ENCODE measurements at regions not wholly inside any gene's neighbourhood (a gene's known extent, or its start where the extent isn't known, plus 50 kb on each side); places are given as distances from the start of the nearest gene placed in this dataset.

DNA sequence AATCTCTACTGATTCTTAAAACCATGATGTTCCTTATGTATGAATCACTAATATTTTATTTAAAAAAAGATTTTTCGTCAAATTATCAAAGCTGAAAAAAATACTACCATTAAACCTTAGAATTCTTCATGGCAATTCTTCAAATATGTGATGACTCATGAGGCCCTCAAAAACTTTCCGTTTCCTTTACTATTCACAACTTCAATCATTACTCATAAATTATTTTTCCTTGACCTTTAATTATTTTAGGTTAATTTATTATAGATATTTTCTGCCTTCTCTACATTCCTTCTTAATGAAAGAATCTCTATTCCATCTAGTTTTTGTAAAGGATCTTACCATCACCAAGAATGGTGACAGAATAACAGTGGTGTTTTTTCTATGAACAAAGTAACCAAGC is 162.1 kb upstream of the SOX5 start:
- Histone ChIP-seq H3K27ac (ENCODE audit: low read depth, low read length) (no peak overlapping the region), H3K36me3 (ENCODE audit: insufficient read depth, low read length) (no peaks in the 10 kb centered on the region), H3K9me3 (ENCODE audit: low read depth, low read length) (no peaks in the 10 kb centered on the region), H4K20me1 (ENCODE audit: insufficient read depth, low read length) (no peaks in the 10 kb centered on the region), H3K4me3 (ENCODE audit: insufficient read depth, low read length) (no peak overlapping the region), H3K27me3 (ENCODE audit: insufficient read depth, low read length) (peaks cover 3% of the 10 kb centered on the region), H3K4me1 (ENCODE audit: insufficient read depth, low read length) (peaks cover 7% of the 10 kb centered on the region), H3K79me2 (ENCODE audit: insufficient read depth, low read length) (no peaks in the 10 kb centered on the region), H2AFZ (ENCODE audit: low read length) (no peak overlapping the region), H3K4me2 (ENCODE audit: insufficient read depth, low read length) (no peak overlapping the region)
- DNase-seq (ENCODE audit: insufficient read length, low spot score, missing footprints) = peak; percentile 27
- TF ChIP-seq, protein P1, sequence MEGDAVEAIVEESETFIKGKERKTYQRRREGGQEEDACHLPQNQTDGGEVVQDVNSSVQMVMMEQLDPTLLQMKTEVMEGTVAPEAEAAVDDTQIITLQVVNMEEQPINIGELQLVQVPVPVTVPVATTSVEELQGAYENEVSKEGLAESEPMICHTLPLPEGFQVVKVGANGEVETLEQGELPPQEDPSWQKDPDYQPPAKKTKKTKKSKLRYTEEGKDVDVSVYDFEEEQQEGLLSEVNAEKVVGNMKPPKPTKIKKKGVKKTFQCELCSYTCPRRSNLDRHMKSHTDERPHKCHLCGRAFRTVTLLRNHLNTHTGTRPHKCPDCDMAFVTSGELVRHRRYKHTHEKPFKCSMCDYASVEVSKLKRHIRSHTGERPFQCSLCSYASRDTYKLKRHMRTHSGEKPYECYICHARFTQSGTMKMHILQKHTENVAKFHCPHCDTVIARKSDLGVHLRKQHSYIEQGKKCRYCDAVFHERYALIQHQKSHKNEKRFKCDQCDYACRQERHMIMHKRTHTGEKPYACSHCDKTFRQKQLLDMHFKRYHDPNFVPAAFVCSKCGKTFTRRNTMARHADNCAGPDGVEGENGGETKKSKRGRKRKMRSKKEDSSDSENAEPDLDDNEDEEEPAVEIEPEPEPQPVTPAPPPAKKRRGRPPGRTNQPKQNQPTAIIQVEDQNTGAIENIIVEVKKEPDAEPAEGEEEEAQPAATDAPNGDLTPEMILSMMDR (IDR thresholded peaks at IDR 0.05; ENCODE audit: extremely low read depth, low read depth, low read length) = no peak

DNA sequence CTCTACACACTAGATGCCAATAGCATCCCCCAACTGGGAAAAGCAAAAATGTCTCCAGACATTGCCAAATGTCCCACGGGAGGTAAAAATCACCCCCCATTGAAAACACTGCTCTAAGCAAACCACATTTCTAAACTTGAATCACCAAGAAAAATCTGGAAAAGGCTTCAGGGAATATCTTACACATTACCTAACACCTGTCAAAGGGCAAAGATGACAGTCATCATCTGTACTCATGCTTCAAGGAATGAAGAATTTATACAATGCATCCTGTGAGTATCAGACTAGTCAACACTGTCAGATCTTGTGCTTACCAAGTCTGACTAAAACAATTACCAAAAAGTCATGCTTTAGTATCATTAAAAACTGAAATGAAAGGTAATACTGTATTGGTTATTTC is 161.6 kb upstream of the SOX5 start:
- Histone ChIP-seq H3K36me3 (ENCODE audit: insufficient read depth, low read length) (no peaks in the 10 kb centered on the region), H3K27me3 (ENCODE audit: insufficient read depth, low read length) (peaks cover 3% of the 10 kb centered on the region), H3K4me1 (ENCODE audit: insufficient read depth, low read length) (peaks cover 7% of the 10 kb centered on the region), H3K4me2 (ENCODE audit: insufficient read depth, low read length) (no peak overlapping the region), H4K20me1 (ENCODE audit: insufficient read depth, low read length) (no peaks in the 10 kb centered on the region), H3K79me2 (ENCODE audit: insufficient read depth, low read length) (no peaks in the 10 kb centered on the region), H3K9me3 (ENCODE audit: low read depth, low read length) (no peaks in the 10 kb centered on the region), H3K27ac (ENCODE audit: low read depth, low read length) (no peak overlapping the region), H2AFZ (ENCODE audit: low read length) (no peak overlapping the region), H3K4me3 (ENCODE audit: insufficient read depth, low read length) (no peak overlapping the region)
- TF ChIP-seq, protein P1 (IDR thresholded peaks at IDR 0.05; ENCODE audit: extremely low read depth, low read depth, low read length) = no peak
- DNase-seq (ENCODE audit: insufficient read length, low spot score, missing footprints) = no peak

DNA sequence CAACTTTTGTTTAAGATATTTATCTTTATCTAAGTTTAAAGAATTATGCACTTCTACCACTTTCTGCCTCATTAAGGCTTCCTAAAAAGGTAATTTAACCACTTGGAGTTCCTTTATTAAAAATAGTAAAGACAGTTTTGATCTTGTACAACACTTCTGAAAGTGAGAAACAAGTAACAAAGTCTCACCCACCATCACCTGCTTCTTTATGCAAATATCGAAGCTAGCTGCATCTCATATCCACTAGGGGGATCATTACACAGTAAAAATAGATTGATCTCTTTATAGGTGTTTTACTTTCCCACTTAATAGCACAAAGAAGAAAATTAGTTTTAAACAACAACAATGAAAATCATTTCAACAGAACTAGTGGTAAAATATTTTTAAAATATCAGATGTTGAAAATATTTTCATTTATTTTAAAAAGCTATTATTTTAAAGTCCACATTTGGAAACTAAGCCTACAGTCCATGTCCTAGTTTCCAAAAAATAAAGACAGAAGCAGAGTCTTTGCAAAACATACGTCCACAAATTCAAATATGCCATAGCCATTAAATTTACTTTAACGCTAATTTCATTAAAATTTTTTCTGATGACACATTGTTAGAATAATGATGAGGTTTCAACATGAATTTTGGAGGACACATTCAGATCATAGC is 160.0 kb upstream of the SOX5 start:
- TF ChIP-seq, protein P1 (IDR thresholded peaks at IDR 0.05; ENCODE audit: extremely low read depth, low read depth, low read length) = peak; percentile 59
- H3K79me2 ChIP-seq (ENCODE audit: insufficient read depth, low read length) = no peaks in the 10 kb centered on the region
- H4K20me1 ChIP-seq (ENCODE audit: insufficient read depth, low read length) = no peaks in the 10 kb centered on the region
- DNase-seq (ENCODE audit: insufficient read length, low spot score, missing footprints) = no peak
- no peak overlapping the region for H2AFZ ChIP-seq (ENCODE audit: low read length)
- peaks cover 3% of the 10 kb centered on the region for H3K27me3 ChIP-seq (ENCODE audit: insufficient read depth, low read length)
- H3K4me2 ChIP-seq (ENCODE audit: insufficient read depth, low read length) = no peak overlapping the region
- H3K4me3 ChIP-seq (ENCODE audit: insufficient read depth, low read length) = no peak overlapping the region
- H3K9me3 ChIP-seq (ENCODE audit: low read depth, low read length) = no peaks in the 10 kb centered on the region
- H3K4me1 ChIP-seq (ENCODE audit: insufficient read depth, low read length) = peaks cover 7% of the 10 kb centered on the region
- H3K27ac ChIP-seq (ENCODE audit: low read depth, low read length) = no peak overlapping the region
- no peaks in the 10 kb centered on the region for H3K36me3 ChIP-seq (ENCODE audit: insufficient read depth, low read length)

DNA sequence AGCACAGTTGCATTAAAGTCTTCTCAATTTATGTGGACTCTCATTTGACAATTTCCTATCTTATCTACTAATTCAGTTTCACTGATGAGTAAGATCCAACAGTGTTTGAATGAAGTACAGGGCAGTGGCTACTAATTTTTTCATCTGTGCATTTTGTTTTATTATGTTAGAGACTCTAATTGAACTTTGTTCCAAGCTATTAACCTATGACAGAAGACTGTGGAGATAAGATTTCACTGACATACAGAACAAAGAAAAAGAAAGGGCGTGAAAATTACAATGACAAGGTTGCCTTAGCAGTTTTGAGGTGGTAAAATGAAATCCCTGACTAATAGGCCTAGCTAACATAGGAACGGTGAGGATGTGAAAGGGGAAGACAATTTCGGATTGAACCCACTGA is 153.2 kb upstream of the SOX5 start:
- no peaks in the 10 kb centered on the region for H3K9me3 ChIP-seq (ENCODE audit: low read depth, low read length)
- H3K27ac ChIP-seq (ENCODE audit: low read depth, low read length) = no peak overlapping the region
- TF ChIP-seq, protein P1 (IDR thresholded peaks at IDR 0.05; ENCODE audit: extremely low read depth, low read depth, low read length) = no peak
- no peaks in the 10 kb centered on the region for H3K4me1 ChIP-seq (ENCODE audit: insufficient read depth, low read length)
- no peaks in the 10 kb centered on the region for H3K36me3 ChIP-seq (ENCODE audit: insufficient read depth, low read length)
- no peak overlapping the region for H2AFZ ChIP-seq (ENCODE audit: low read length)
- peaks cover 1% of the 10 kb centered on the region for H3K27me3 ChIP-seq (ENCODE audit: insufficient read depth, low read length)
- no peaks in the 10 kb centered on the region for H3K79me2 ChIP-seq (ENCODE audit: insufficient read depth, low read length)
- H4K20me1 ChIP-seq (ENCODE audit: insufficient read depth, low read length) = no peaks in the 10 kb centered on the region
- H3K4me3 ChIP-seq (ENCODE audit: insufficient read depth, low read length) = no peak overlapping the region
- no peak for DNase-seq (ENCODE audit: insufficient read length, low spot score, missing footprints)
- no peak overlapping the region for H3K4me2 ChIP-seq (ENCODE audit: insufficient read depth, low read length)
